ENCODE measurements at regions not wholly inside any gene's neighbourhood (a gene's known extent, or its start where the extent isn't known, plus 50 kb on each side); places are given as distances from the start of the nearest gene placed in this dataset.

- intact Hi-C loops (cut with micrococcal nuclease; ENCODE audit: unreplicated experiment) (no loop called here), in situ Hi-C loops (cut with HindIII; ENCODE audit: low pct_unique_long_range_greater_than_20kb, low sequenced_read_pairs) (no loop called here)
- ATAC-seq (no peak), DNase-seq (ENCODE audit: low read depth, low spot score) (no peak)
- Histone ChIP-seq H3K36me3 (ENCODE audit: control insufficient read depth, insufficient read depth, low read length) (no peaks in the 10 kb centered on the region), H3K27ac (ENCODE audit: low read length) (no peak overlapping the region), H3K9me3 (ENCODE audit: control insufficient read depth, insufficient read depth, low read depth, low read length) (no peaks in the 10 kb centered on the region), H3K27me3 (ENCODE audit: control insufficient read depth, insufficient read depth, low read length) (no peaks in the 10 kb centered on the region), H3K4me1 (ENCODE audit: control insufficient read depth, insufficient read depth, low read length) (no peaks in the 10 kb centered on the region), H3K4me3 (ENCODE audit: low read depth in 2 of 2, low read length in 2 of 2) (no peak overlapping the region)
- no TSS peak for BruUV-seq (replicated peaks)
- TF ChIP-seq POLR2AphosphoS5 (IDR thresholded peaks at IDR 0.05; ENCODE audit: low read depth, low read length) = no peak
- TF ChIP-seq SIN3A (IDR thresholded peaks at IDR 0.05; ENCODE audit: borderline replicate concordance, insufficient read depth, low read depth, low read length) = no peak
- no peak for TF ChIP-seq TCF7L2 (IDR thresholded peaks at IDR 0.05; ENCODE audit: low read depth, low read length)
- CTCF ChIA-PET = no interaction called here
- POLR2A ChIA-PET = no interaction called here
These were observed 186.0 kb downstream of the NXNL2 start for GRCh38 chr9:88721025-88721424.

DNA sequence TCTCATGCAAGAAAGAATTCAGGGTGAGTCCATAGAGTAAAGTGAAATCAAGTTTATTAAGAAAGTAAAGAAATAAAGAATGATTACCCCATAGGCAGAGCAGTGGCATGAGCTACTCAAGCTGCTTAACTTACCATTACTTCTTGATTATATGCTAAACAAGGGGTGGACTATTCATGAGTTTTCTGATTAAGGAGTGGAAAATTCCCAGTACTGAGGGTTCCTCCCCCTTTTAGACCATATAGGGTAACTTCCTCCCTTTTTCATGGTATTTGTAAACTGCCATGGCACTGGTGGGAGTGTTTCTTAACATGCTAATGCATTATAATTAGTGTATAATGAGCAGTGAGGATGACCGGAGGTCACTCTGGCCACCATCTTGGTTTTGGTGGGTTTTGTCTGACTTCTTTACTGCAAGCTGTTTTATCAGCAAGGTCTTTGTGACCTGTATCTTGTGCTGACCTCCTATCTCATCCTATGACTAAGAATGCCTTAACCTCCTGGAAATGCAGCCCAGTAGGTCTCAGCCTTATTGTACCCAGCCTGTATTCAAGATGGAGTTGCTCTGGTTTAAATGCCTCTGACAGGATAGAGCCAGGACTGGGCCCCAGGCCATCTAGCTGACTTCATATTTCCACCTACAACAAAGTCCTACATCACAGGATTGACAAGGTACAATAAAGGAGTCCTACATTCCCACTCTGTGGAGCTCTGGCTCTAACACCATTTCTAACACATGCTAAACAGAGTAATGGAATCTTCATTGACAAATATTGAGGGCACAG lies 186.7 kb downstream of the NXNL2 start:
- ATAC-seq (no peak), DNase-seq (ENCODE audit: low read depth, low spot score) (no peak)
- H3K9me3 ChIP-seq (ENCODE audit: control insufficient read depth, insufficient read depth, low read depth, low read length) = no peaks in the 10 kb centered on the region
- ChIA-PET CTCF (no interaction called here), POLR2A (no interaction called here)
- in situ Hi-C loops (cut with HindIII; ENCODE audit: low pct_unique_long_range_greater_than_20kb, low sequenced_read_pairs) = no loop called here
- TF ChIP-seq, protein P1, sequence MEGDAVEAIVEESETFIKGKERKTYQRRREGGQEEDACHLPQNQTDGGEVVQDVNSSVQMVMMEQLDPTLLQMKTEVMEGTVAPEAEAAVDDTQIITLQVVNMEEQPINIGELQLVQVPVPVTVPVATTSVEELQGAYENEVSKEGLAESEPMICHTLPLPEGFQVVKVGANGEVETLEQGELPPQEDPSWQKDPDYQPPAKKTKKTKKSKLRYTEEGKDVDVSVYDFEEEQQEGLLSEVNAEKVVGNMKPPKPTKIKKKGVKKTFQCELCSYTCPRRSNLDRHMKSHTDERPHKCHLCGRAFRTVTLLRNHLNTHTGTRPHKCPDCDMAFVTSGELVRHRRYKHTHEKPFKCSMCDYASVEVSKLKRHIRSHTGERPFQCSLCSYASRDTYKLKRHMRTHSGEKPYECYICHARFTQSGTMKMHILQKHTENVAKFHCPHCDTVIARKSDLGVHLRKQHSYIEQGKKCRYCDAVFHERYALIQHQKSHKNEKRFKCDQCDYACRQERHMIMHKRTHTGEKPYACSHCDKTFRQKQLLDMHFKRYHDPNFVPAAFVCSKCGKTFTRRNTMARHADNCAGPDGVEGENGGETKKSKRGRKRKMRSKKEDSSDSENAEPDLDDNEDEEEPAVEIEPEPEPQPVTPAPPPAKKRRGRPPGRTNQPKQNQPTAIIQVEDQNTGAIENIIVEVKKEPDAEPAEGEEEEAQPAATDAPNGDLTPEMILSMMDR (IDR thresholded peaks at IDR 0.05) = no peak
- TF ChIP-seq, protein P2, sequence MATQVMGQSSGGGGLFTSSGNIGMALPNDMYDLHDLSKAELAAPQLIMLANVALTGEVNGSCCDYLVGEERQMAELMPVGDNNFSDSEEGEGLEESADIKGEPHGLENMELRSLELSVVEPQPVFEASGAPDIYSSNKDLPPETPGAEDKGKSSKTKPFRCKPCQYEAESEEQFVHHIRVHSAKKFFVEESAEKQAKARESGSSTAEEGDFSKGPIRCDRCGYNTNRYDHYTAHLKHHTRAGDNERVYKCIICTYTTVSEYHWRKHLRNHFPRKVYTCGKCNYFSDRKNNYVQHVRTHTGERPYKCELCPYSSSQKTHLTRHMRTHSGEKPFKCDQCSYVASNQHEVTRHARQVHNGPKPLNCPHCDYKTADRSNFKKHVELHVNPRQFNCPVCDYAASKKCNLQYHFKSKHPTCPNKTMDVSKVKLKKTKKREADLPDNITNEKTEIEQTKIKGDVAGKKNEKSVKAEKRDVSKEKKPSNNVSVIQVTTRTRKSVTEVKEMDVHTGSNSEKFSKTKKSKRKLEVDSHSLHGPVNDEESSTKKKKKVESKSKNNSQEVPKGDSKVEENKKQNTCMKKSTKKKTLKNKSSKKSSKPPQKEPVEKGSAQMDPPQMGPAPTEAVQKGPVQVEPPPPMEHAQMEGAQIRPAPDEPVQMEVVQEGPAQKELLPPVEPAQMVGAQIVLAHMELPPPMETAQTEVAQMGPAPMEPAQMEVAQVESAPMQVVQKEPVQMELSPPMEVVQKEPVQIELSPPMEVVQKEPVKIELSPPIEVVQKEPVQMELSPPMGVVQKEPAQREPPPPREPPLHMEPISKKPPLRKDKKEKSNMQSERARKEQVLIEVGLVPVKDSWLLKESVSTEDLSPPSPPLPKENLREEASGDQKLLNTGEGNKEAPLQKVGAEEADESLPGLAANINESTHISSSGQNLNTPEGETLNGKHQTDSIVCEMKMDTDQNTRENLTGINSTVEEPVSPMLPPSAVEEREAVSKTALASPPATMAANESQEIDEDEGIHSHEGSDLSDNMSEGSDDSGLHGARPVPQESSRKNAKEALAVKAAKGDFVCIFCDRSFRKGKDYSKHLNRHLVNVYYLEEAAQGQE (IDR thresholded peaks at IDR 0.05; ENCODE audit: insufficient read depth in 1 of 2, low read depth in 2 of 2, low read length in 1 of 2) = no peak
- TF ChIP-seq SIN3A (IDR thresholded peaks at IDR 0.05; ENCODE audit: borderline replicate concordance, insufficient read depth, low read depth, low read length) (no peak), TCF7L2 (IDR thresholded peaks at IDR 0.05; ENCODE audit: low read depth, low read length) (no peak), POLR2AphosphoS5 (IDR thresholded peaks at IDR 0.05; ENCODE audit: low read depth, low read length) (no peak)
- H3K4me3 ChIP-seq (ENCODE audit: low read depth in 2 of 2, low read length in 2 of 2) = no peak overlapping the region
- no peak overlapping the region for H3K27ac ChIP-seq (ENCODE audit: low read length)
- H3K36me3 ChIP-seq (ENCODE audit: control insufficient read depth, insufficient read depth, low read length) = no peaks in the 10 kb centered on the region
- no peaks in the 10 kb centered on the region for H3K27me3 ChIP-seq (ENCODE audit: control insufficient read depth, insufficient read depth, low read length)
- no TSS peak for BruUV-seq (replicated peaks)
- H3K4me1 ChIP-seq (ENCODE audit: control insufficient read depth, insufficient read depth, low read length) = no peaks in the 10 kb centered on the region
- intact Hi-C loops (cut with micrococcal nuclease; ENCODE audit: unreplicated experiment) = no loop called here

GRCh38 chr9:88722753-88723152 lies 187.8 kb downstream of the NXNL2 start:
- Histone ChIP-seq H3K4me1 (ENCODE audit: control insufficient read depth, insufficient read depth, low read length) (no peaks in the 10 kb centered on the region), H3K9me3 (ENCODE audit: control insufficient read depth, insufficient read depth, low read depth, low read length) (no peaks in the 10 kb centered on the region), H3K36me3 (ENCODE audit: control insufficient read depth, insufficient read depth, low read length) (no peaks in the 10 kb centered on the region), H3K27me3 (ENCODE audit: control insufficient read depth, insufficient read depth, low read length) (no peaks in the 10 kb centered on the region), H3K27ac (ENCODE audit: low read length) (no peak overlapping the region), H3K4me3 (ENCODE audit: low read depth in 2 of 2, low read length in 2 of 2) (no peak overlapping the region)
- ATAC-seq (no peak), DNase-seq (ENCODE audit: low read depth, low spot score) (no peak)
- TF ChIP-seq, protein P1 (IDR thresholded peaks at IDR 0.05) = peak; percentile 32
- no peak for TF ChIP-seq TCF7L2 (IDR thresholded peaks at IDR 0.05; ENCODE audit: low read depth, low read length)
- BruUV-seq (replicated peaks) = no TSS peak
- intact Hi-C loops (cut with micrococcal nuclease; ENCODE audit: unreplicated experiment) = no loop called here
- in situ Hi-C loops (cut with HindIII; ENCODE audit: low pct_unique_long_range_greater_than_20kb, low sequenced_read_pairs) = no loop called here
- CTCF ChIA-PET = no interaction called here
- POLR2A ChIA-PET = no interaction called here
